Keratinocyte (primary cell): ENCODE measurements at regions not wholly inside any gene's neighbourhood (a gene's known extent, or its start where the extent isn't known, plus 50 kb on each side); places are given as distances from the start of the nearest gene placed in this dataset.

Experiments
- DNase-seq: peaks from one replicate; pipeline ENCODE4 v3.0.0-alpha.2; 2011; ENCODE audit warnings: low read depth, missing footprints, low spot score
- FAIRE-seq: peaks from 2 replicates; lab custom pipeline; 2011; peaks lifted over from hg19 to GRCh38; lab: Jason Lieb, UNC
- H2AFZ ChIP-seq: 2 replicates; pipeline ENCODE4 v1.6.0; 2012; ENCODE audit warnings: low read length, control low read depth, inconsistent platforms; ENCODE audit not compliant: control insufficient read depth
- H3K27ac ChIP-seq: 2 replicates; pipeline ENCODE4 v1.5.1; 2011; ENCODE audit warnings: low read length; ENCODE audit not compliant: control insufficient read depth, insufficient read depth
- H3K27me3 ChIP-seq: 3 replicates; pipeline ENCODE4 v1.6.0; 2011; ENCODE audit warnings: low read length; ENCODE audit not compliant: control insufficient read depth, insufficient read depth; ENCODE audit errors: extremely low read depth
- H3K36me3 ChIP-seq, 2 experiments: 2 replicates in 1 of 2; 3 replicates in 1 of 2; pipeline ENCODE4 v1.5.1; 2011; ENCODE audit warnings: low read length in 2 of 2, mild to moderate bottlenecking in 1 of 2; ENCODE audit not compliant: control insufficient read depth in 2 of 2, insufficient read depth in 2 of 2; ENCODE audit errors: extremely low read depth in 1 of 2
- H3K4me1 ChIP-seq: 3 replicates; pipeline ENCODE4 v1.5.1; 2011; ENCODE audit warnings: low read length; ENCODE audit not compliant: control insufficient read depth, insufficient read depth; ENCODE audit errors: extremely low read depth
- H3K4me2 ChIP-seq: 3 replicates; pipeline ENCODE4 v1.6.0; 2011; ENCODE audit warnings: low read depth, low read length; ENCODE audit not compliant: control insufficient read depth, insufficient read depth; ENCODE audit errors: extremely low read depth
- H3K4me3 ChIP-seq, 3 experiments: fragments of 200-600 bp in 1 of 3; sonication (generic) in 1 of 3; 2 replicates in 2 of 3; 3 replicates in 1 of 3; pipeline ENCODE4 v1.5.1; 2011 to 2016; ENCODE audit warnings: low read length in 3 of 3, mild to moderate bottlenecking in 3 of 3, control low read depth in 2 of 3, inconsistent platforms in 1 of 3, low read depth in 1 of 3, mixed read lengths in 1 of 3, mixed run types in 1 of 3, moderate library complexity in 1 of 3; ENCODE audit not compliant: control insufficient read depth in 2 of 3, insufficient read depth in 2 of 3; ENCODE audit errors: extremely low read depth in 1 of 3
- H3K79me2 ChIP-seq: 2 replicates; pipeline ENCODE4 v1.6.0; 2012; ENCODE audit warnings: low read length; ENCODE audit not compliant: control insufficient read depth, insufficient read depth
- H3K9ac ChIP-seq: 3 replicates; pipeline ENCODE4 v1.6.0; 2011; ENCODE audit warnings: low read length; ENCODE audit not compliant: control insufficient read depth, insufficient read depth; ENCODE audit errors: extremely low read depth
- H3K9me1 ChIP-seq: 3 replicates; pipeline ENCODE4 v1.6.0; 2011; ENCODE audit warnings: low read length; ENCODE audit not compliant: control insufficient read depth, insufficient read depth; ENCODE audit errors: extremely low read depth
- H3K9me3 ChIP-seq: 2 replicates; pipeline ENCODE4 v1.5.1; 2012; ENCODE audit warnings: low read depth, low read length; ENCODE audit not compliant: control insufficient read depth
- H4K20me1 ChIP-seq: 3 replicates; pipeline ENCODE4 v1.6.0; 2011; ENCODE audit warnings: low read length; ENCODE audit not compliant: control insufficient read depth, insufficient read depth; ENCODE audit errors: extremely low read depth
- CTCF ChIP-seq, 3 experiments: IDR thresholded peaks in 1 of 3; conservative IDR thresholded peaks in 1 of 3; optimal IDR thresholded peaks in 1 of 3; 2 replicates in 2 of 3; 3 replicates in 1 of 3; pipeline versions ENCODE3 to v1.5.1; 2011; ENCODE audit warnings: low read length in 3 of 3, mild to moderate bottlenecking in 3 of 3, moderate library complexity in 2 of 3, control low read depth in 1 of 3, inconsistent platforms in 1 of 3; ENCODE audit not compliant: insufficient read depth in 2 of 3; ENCODE audit errors: extremely low read depth in 1 of 3
- EZH2 ChIP-seq: IDR thresholded peaks from one replicate; pipeline ENCODE4 v1.6.1; 2012; ENCODE audit warnings: inconsistent platforms, mild to moderate bottlenecking, low read length, moderate library complexity
- dilution Hi-C: fragments of 300-500 bp; cut with MboI; formaldehyde crosslinking; loops from one replicate; pipeline ENCODE4 v1.7.0; 2020; ENCODE audit warnings: low sequenced_read_pairs; ENCODE audit not compliant: extremely low pct_ligation_motif_present

- Histone ChIP-seq H3K27me3 (no peaks in the 10 kb centered on the region), H3K9ac (no peak overlapping the region), H3K79me2 (no peaks in the 10 kb centered on the region), H2AFZ (no peak overlapping the region), H3K4me2 (no peak overlapping the region), H3K4me1 (no peaks in the 10 kb centered on the region), H3K4me3 (no peak overlapping the region), H3K27ac (no peak overlapping the region), H3K36me3 (no peaks in the 10 kb centered on the region), H3K9me1 (no peaks in the 10 kb centered on the region), H3K9me3 (no peaks in the 10 kb centered on the region), H4K20me1 (no peaks in the 10 kb centered on the region)
- no peak for TF ChIP-seq CTCF (optimal IDR thresholded peaks at IDR 0.05 in 1 of 3, IDR thresholded peaks at IDR 0.05 in 1 of 3, conservative IDR thresholded peaks at IDR 0.05 in 1 of 3; ENCODE audit: extremely low read depth in 1 of 3, insufficient read depth in 2 of 3, low read length in 3 of 3)
- no peak for TF ChIP-seq EZH2
- no peak for FAIRE-seq
- dilution Hi-C loops, result no loop called here
- no peak for DNase-seq
Measured at GRCh38 chr4:58617226-58617625, 1507.0 kb upstream of the IGFBP7 start.

- H3K27ac ChIP-seq, result no peak overlapping the region
- no peak for DNase-seq
- no peak overlapping the region for H3K4me2 ChIP-seq
- no peak for TF ChIP-seq EZH2
- TF ChIP-seq CTCF (optimal IDR thresholded peaks at IDR 0.05 in 1 of 3, IDR thresholded peaks at IDR 0.05 in 1 of 3, conservative IDR thresholded peaks at IDR 0.05 in 1 of 3; ENCODE audit: extremely low read depth in 1 of 3, insufficient read depth in 2 of 3, low read length in 3 of 3), result no peak
- H3K79me2 ChIP-seq, result no peaks in the 10 kb centered on the region
- no peaks in the 10 kb centered on the region for H4K20me1 ChIP-seq
- H3K4me1 ChIP-seq, result no peaks in the 10 kb centered on the region
- no peak overlapping the region for H3K9ac ChIP-seq
- no peaks in the 10 kb centered on the region for H3K27me3 ChIP-seq
- H3K36me3 ChIP-seq, result no peaks in the 10 kb centered on the region
- FAIRE-seq, result no peak
- peaks cover 1% of the 10 kb centered on the region for H3K9me3 ChIP-seq
- dilution Hi-C loops, result no loop called here
- H3K4me3 ChIP-seq, result no peak overlapping the region
- no peak overlapping the region for H2AFZ ChIP-seq
- H3K9me1 ChIP-seq, result no peaks in the 10 kb centered on the region
Measured at GRCh38 chr4:58611012-58611411, 1500.8 kb upstream of the IGFBP7 start.
